A549 (cell line): ENCODE measurements at regions not wholly inside any gene's neighbourhood (a gene's known extent, or its start where the extent isn't known, plus 50 kb on each side); places are given as distances from the start of the nearest gene placed in this dataset.

Source experiments
- ATAC-seq, 2 experiments: fragments of 200-7000 bp in 1 of 2; fragments of >200 bp in 1 of 2; cut with Nextera tagmentation in 1 of 2; cut with Tn5 transposase in 1 of 2; 3 replicates each; pipeline versions ENCODE4 v1.8.0 to v1.9.1; 2018 to 2020; ENCODE audit warnings: mild to moderate bottlenecking in 1 of 2, moderate library complexity in 1 of 2
- CTCF ChIA-PET: fragments of 300-600 bp; sonication (Branson Sonifier 250); formaldehyde crosslinking; extraction: SDS; loops from one replicate; lab custom pipeline; 2021; ENCODE audit warnings: antibody characterized with exemption, inconsistent platforms; lab: Yijun Ruan, JAX
- POLR2A ChIA-PET: fragments of 350-600 bp; formaldehyde crosslinking; extraction: SDS; loops from one replicate; lab custom pipeline; 2021; ENCODE audit warnings: antibody characterized with exemption, inconsistent platforms; lab: Yijun Ruan, JAX
- DNase-seq, 2 experiments: peaks; one replicate each; pipeline versions ENCODE4 v3.0.0 to v3.0.0-alpha.2; 2011 to 2016; ENCODE audit warnings: low read depth in 1 of 2, low spot score in 1 of 2
- FAIRE-seq: peaks from 2 replicates; lab custom pipeline; 2011; peaks lifted over from hg19 to GRCh38; lab: Jason Lieb, UNC
- H3K27ac ChIP-seq, 2 experiments: fragments of >200 bp; sonication (Bioruptor Twin); formaldehyde crosslinking; 3 replicates each; pipeline ENCODE4 v1.5.1; 2016 to 2017
- H3K4me1 ChIP-seq: fragments of >200 bp; sonication (Bioruptor Twin); formaldehyde crosslinking; 3 replicates; pipeline ENCODE4 v1.6.1; 2016
- H3K4me2 ChIP-seq: fragments of >200 bp; sonication (Bioruptor Twin); formaldehyde crosslinking; 3 replicates; pipeline ENCODE4 v1.6.1; 2016
- H3K4me3 ChIP-seq: fragments of >200 bp; sonication (Bioruptor Twin); formaldehyde crosslinking; 3 replicates; pipeline ENCODE4 v1.5.1; 2016
- H3K9me3 ChIP-seq: fragments of >200 bp; sonication (Bioruptor Twin); formaldehyde crosslinking; 3 replicates; pipeline ENCODE4 v1.6.1; 2016
- ATOH8 ChIP-seq: fragments of 250-450 bp; sonication (Bioruptor Pico); IDR thresholded peaks from 2 replicates; pipeline ENCODE4 v1.5.0; 2020; ENCODE audit warnings: low read depth, mild to moderate bottlenecking, moderate library complexity
- CBX2 ChIP-seq: fragments of 200-600 bp; sonication (generic); IDR thresholded peaks from 2 replicates; pipeline ENCODE4 v1.6.1; 2016; ENCODE audit warnings: low read depth, mild to moderate bottlenecking, borderline replicate concordance
- CBX8 ChIP-seq: fragments of 200-600 bp; sonication (generic); IDR thresholded peaks from 2 replicates; pipeline ENCODE4 v1.6.1; 2016
- CEBPB ChIP-seq, 2 experiments: fragments of >200 bp in 1 of 2; sonication (Bioruptor Twin) in 1 of 2; formaldehyde crosslinking in 1 of 2; IDR thresholded peaks; 2 replicates each; pipeline ENCODE4 v1.6.1; 2012 to 2016
- CHD2 ChIP-seq: fragments of 150-350 bp; IDR thresholded peaks from 2 replicates; pipeline ENCODE4 v1.6.1; 2014; ENCODE audit warnings: low read length; ENCODE audit not compliant: partially characterized antibody
- EHF ChIP-seq: fragments of 250-450 bp; sonication (Bioruptor Pico); IDR thresholded peaks from 2 replicates; pipeline ENCODE4 v1.5.0; 2020; ENCODE audit warnings: mild to moderate bottlenecking
- GATA3 ChIP-seq: IDR thresholded peaks from 2 replicates; pipeline ENCODE4 v1.6.1; 2012; ENCODE audit warnings: borderline replicate concordance
- JUN ChIP-seq, 2 experiments: fragments of >200 bp; sonication (Bioruptor Twin); formaldehyde crosslinking; IDR thresholded peaks; 2 replicates in 1 of 2; 3 replicates in 1 of 2; pipeline ENCODE4 v1.6.1; 2016 to 2017
- MYC ChIP-seq: IDR thresholded peaks from 2 replicates; pipeline ENCODE4 v1.6.1; 2012; ENCODE audit warnings: mild to moderate bottlenecking, inconsistent platforms, low read length, improper control_type of control experiment, borderline replicate concordance
- NFE2L2 ChIP-seq: fragments of 150-350 bp; conservative IDR thresholded peaks from 2 replicates; pipeline ENCODE4 v1.6.1; 2014; ENCODE audit warnings: low read length
- POLR2A ChIP-seq: IDR thresholded peaks from 2 replicates; pipeline ENCODE4 v1.6.1; 2012; ENCODE audit warnings: mild to moderate bottlenecking, low read length
- RAD21 ChIP-seq, 2 experiments: fragments of >200 bp in 1 of 2; sonication (Bioruptor Twin) in 1 of 2; formaldehyde crosslinking in 1 of 2; IDR thresholded peaks in 1 of 2; conservative IDR thresholded peaks in 1 of 2; 2 replicates in 1 of 2; 3 replicates in 1 of 2; pipeline ENCODE4 v1.6.1; 2012 to 2018; ENCODE audit warnings: inconsistent platforms in 1 of 2
- RFX5 ChIP-seq: fragments of 450-650 bp; IDR thresholded peaks from 2 replicates; pipeline ENCODE4 v1.7.1; 2014; ENCODE audit warnings: antibody characterized with exemption, mild to moderate bottlenecking, moderate library complexity
- RNF2 ChIP-seq: fragments of 200-600 bp; sonication (generic); IDR thresholded peaks from 2 replicates; pipeline ENCODE4 v1.6.1; 2016; ENCODE audit warnings: low read depth, mild to moderate bottlenecking, antibody characterized with exemption, moderate library complexity, borderline replicate concordance
- SMC3 ChIP-seq: fragments of >200 bp; sonication (Bioruptor Twin); formaldehyde crosslinking; IDR thresholded peaks from 3 replicates; pipeline ENCODE4 v1.6.1; 2018; ENCODE audit warnings: inconsistent platforms
- TFCP2L1 ChIP-seq: fragments of 250-450 bp; sonication (Bioruptor Pico); IDR thresholded peaks from 2 replicates; pipeline ENCODE4 v1.5.0; 2021; ENCODE audit warnings: mild to moderate bottlenecking
- TP53 ChIP-seq: fragments of 250-450 bp; sonication (Bioruptor Pico); IDR thresholded peaks from 2 replicates; pipeline ENCODE4 v1.5.0; 2021; ENCODE audit warnings: mild to moderate bottlenecking, moderate library complexity
- ZSCAN20 ChIP-seq: fragments of 250-450 bp; sonication (Bioruptor Pico); IDR thresholded peaks from 2 replicates; pipeline ENCODE4 v1.8.0; 2022; ENCODE audit warnings: mild to moderate bottlenecking, moderate library complexity
- WGBS: methylation state at CpG from one replicate; pipeline ENCODE4 v1.1.6; 2017; ENCODE audit errors: missing lambda C conversion rate; 5-methylcytosine and 5-hydroxymethylcytosine counted together
- TF ChIP-seq, protein P1 (sequence below): fragments of >200 bp; sonication (Bioruptor Twin); formaldehyde crosslinking; IDR thresholded peaks from 3 replicates; pipeline ENCODE4 v1.5.1; 2016
- TF ChIP-seq, protein P2 (sequence below): fragments of >200 bp; sonication (Bioruptor Twin); formaldehyde crosslinking; IDR thresholded peaks from 3 replicates; pipeline ENCODE4 v1.6.1; 2016
- TF ChIP-seq, protein P3 (sequence below): IDR thresholded peaks from 2 replicates; pipeline ENCODE4 v1.6.1; 2012
- TF ChIP-seq, protein P4 (sequence below): fragments of 250-450 bp; sonication (Bioruptor Pico); IDR thresholded peaks from 2 replicates; pipeline ENCODE4 v1.5.0; 2021; ENCODE audit warnings: mild to moderate bottlenecking, moderate library complexity, borderline replicate concordance

DNA sequence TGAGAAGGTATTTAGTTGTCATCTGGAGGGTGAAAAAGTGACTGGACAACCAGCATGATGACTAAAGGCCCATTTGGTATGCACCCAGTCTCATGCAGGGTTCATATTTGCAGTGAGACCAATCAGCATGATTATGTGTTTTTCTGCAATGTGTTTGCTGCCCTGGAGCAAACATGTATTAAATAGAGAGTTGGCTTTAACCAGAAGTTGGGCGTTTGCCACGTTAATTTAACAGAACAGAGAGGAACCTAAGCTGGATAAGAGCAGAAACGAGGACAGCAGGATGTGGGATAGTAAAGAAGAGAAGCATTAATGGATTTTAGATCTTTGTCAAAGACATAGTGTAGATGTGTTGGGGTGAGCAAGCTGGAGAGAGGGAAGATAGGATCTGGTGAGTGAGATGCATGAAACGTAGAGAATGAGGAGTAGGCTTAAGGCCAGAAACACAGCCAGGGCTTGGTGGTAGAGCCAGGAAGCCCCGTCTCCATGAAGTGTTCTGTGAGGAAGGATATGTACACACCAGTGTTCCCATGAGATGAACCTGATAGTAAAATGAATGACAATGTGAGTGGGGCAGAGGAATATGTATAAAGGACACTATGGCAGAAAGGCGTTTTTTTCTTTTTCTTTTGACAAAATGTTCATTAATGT lies 164.0 kb upstream of the PDGFD start:
- Histone ChIP-seq H3K4me2 (no peak overlapping the region), H3K4me1 (no peaks in the 10 kb centered on the region), H3K9me3 (no peaks in the 10 kb centered on the region), H3K27ac (no peak overlapping the region), H3K4me3 (no peak overlapping the region)
- CTCF ChIA-PET, result no interaction called here
- no peak for DNase-seq
- ATAC-seq, result no peak
- WGBS, result 40% methylated on average over 6 of the region's 6 CpGs
- FAIRE-seq, result no peak
- TF ChIP-seq, protein P1, sequence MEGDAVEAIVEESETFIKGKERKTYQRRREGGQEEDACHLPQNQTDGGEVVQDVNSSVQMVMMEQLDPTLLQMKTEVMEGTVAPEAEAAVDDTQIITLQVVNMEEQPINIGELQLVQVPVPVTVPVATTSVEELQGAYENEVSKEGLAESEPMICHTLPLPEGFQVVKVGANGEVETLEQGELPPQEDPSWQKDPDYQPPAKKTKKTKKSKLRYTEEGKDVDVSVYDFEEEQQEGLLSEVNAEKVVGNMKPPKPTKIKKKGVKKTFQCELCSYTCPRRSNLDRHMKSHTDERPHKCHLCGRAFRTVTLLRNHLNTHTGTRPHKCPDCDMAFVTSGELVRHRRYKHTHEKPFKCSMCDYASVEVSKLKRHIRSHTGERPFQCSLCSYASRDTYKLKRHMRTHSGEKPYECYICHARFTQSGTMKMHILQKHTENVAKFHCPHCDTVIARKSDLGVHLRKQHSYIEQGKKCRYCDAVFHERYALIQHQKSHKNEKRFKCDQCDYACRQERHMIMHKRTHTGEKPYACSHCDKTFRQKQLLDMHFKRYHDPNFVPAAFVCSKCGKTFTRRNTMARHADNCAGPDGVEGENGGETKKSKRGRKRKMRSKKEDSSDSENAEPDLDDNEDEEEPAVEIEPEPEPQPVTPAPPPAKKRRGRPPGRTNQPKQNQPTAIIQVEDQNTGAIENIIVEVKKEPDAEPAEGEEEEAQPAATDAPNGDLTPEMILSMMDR, result no peak
- TF ChIP-seq, protein P2, sequence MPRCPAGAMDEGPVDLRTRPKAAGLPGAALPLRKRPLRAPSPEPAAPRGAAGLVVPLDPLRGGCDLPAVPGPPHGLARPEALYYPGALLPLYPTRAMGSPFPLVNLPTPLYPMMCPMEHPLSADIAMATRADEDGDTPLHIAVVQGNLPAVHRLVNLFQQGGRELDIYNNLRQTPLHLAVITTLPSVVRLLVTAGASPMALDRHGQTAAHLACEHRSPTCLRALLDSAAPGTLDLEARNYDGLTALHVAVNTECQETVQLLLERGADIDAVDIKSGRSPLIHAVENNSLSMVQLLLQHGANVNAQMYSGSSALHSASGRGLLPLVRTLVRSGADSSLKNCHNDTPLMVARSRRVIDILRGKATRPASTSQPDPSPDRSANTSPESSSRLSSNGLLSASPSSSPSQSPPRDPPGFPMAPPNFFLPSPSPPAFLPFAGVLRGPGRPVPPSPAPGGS, result no peak
- no peak for TF ChIP-seq RFX5
- POLR2A ChIA-PET, result no interaction called here

DNA sequence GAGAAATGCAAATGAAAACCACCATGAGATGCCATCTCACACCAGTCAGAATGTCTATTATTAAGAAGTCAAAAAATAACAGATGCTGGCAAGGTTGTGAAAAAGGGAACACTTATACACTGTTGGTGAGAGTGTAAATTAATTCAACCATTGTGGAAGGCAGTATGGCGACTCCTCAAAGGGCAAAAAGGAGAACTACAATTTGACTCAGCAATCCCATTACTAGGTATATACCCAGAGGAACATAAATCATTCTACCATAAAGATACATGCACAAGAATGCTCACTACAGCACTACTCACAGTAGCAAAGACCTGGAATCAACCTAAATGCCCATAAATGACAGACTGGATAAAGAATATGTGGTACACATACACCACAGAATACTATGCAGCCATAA lies 161.1 kb upstream of the PDGFD start:
- no peak for ATAC-seq
- WGBS, result 55% methylated on average over 1 of the region's 1 CpG

DNA sequence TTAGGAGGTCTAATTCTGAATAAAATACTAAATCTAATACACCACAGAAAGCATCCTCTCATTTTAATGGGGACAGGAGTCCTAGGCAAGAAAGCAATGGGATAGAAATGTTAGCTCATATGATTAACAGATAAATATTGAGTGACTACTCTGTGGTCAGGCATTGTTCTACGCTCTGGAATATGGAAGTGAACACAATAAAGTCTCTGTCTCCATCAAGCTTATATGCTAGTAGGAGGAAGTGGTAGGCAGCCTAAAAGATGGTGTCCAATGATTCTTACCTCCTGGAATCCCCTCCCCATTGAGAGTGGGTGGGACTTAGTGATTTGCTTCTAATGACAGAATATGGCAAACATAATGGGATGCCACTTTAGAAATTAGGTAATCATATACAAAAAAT lies 160.3 kb upstream of the PDGFD start:
- CTCF ChIA-PET, result no interaction called here
- Histone ChIP-seq H3K4me2 (no peak overlapping the region), H3K4me1 (no peaks in the 10 kb centered on the region), H3K9me3 (no peaks in the 10 kb centered on the region), H3K27ac (no peak overlapping the region)
- DNase-seq, result no peak
- POLR2A ChIA-PET, result no interaction called here
- WGBS, result 61% methylated on average over 1 of the region's 1 CpG
- TF ChIP-seq TFCP2L1 (no peak), NFE2L2 (no peak), TP53 (CRISPR knock-in tag) (no peak), RAD21 (conservative IDR thresholded peaks at IDR 0.05 in 1 of 2, IDR thresholded peaks at IDR 0.05 in 1 of 2) (no peak), POLR2A (no peak), CBX8 (no peak), ATOH8 (CRISPR knock-in tag) (no peak), ZSCAN20 (CRISPR knock-in tag) (no peak), CEBPB (IDR thresholded peaks at IDR 0.05) (no peak), SMC3 (no peak), MYC (no peak), GATA3 (no peak), RNF2 (no peak), JUN (IDR thresholded peaks at IDR 0.05) (no peak), CHD2 (no peak), EHF (CRISPR knock-in tag) (no peak)
- TF ChIP-seq, protein P3, sequence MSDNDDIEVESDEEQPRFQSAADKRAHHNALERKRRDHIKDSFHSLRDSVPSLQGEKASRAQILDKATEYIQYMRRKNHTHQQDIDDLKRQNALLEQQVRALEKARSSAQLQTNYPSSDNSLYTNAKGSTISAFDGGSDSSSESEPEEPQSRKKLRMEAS, result no peak
- TF ChIP-seq, protein P4, sequence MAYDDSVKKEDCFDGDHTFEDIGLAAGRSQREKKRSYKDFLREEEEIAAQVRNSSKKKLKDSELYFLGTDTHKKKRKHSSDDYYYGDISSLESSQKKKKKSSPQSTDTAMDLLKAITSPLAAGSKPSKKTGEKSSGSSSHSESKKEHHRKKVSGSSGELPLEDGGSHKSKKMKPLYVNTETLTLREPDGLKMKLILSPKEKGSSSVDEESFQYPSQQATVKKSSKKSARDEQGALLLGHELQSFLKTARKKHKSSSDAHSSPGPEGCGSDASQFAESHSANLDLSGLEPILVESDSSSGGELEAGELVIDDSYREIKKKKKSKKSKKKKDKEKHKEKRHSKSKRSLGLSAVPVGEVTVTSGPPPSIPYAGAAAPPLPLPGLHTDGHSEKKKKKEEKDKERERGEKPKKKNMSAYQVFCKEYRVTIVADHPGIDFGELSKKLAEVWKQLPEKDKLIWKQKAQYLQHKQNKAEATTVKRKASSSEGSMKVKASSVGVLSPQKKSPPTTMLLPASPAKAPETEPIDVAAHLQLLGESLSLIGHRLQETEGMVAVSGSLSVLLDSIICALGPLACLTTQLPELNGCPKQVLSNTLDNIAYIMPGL (CRISPR knock-in tag), result no peak
- TF ChIP-seq, all 56 proteins: peak for 0
- FAIRE-seq, result no peak
- no peak overlapping the region for H3K4me3 ChIP-seq
- ATAC-seq, result no peak

More for the DNA sequence above, 161.1 kb upstream of the PDGFD start:
- Histone ChIP-seq H3K9me3 (no peaks in the 10 kb centered on the region), H3K27ac (no peak overlapping the region), H3K4me3 (no peak overlapping the region), H3K4me1 (no peaks in the 10 kb centered on the region)
- no peak for TF ChIP-seq POLR2A
- no peak for TF ChIP-seq NFE2L2
- no peak for TF ChIP-seq CBX2
- TF ChIP-seq, all 56 proteins: peak for 0
- DNase-seq (no peak), FAIRE-seq (no peak)
- no peak overlapping the region for H3K4me2 ChIP-seq
- ChIA-PET CTCF (no interaction called here), POLR2A (no interaction called here)
